Lung microvascular endothelial cell (primary cell): ENCODE measurements at regions not wholly inside any gene's neighbourhood (a gene's known extent, or its start where the extent isn't known, plus 50 kb on each side); places are given as distances from the start of the nearest gene placed in this dataset.

Experiments
- DNase-seq, 2 donors: peaks; one replicate each; pipeline versions ENCODE4 v3.0.0 to v3.0.0-alpha.2; 2010; ENCODE audit warnings: low read depth in 2 of 2

DNA sequence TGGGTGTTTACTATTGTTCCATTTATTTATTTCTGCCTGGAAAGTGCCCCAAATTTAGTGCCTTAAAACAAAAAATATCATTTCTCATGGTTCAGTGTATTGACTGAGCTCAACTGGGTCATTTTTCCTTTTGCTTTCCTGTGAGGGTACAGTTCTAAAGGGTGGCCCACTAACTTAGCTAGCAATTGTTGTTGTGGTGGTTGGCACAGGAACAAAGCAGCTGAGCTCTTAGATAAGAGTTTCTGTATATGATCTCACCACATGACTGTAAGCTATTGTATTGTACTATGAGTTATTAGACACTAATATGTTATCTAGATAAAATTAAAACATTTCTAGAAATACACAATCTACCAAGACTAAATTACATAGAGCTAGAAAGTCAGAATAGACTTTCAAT is 1283.7 kb downstream of the OTOL1 start:
- no peak for DNase-seq

GRCh38 chr3:162799910-162800309 is 1303.3 kb downstream of the OTOL1 start:
- DNase-seq: no peak

GRCh38 chr3:162802228-162802965 is 1305.8 kb downstream of the OTOL1 start:
- DNase-seq: no peak

GRCh38 chr3:162810776-162811175 is 1314.2 kb downstream of the OTOL1 start:
- DNase-seq: no peak

- DNase-seq: no peak
Observed at GRCh38 chr3:162842549-162843216, 1346.1 kb downstream of the OTOL1 start.

DNA sequence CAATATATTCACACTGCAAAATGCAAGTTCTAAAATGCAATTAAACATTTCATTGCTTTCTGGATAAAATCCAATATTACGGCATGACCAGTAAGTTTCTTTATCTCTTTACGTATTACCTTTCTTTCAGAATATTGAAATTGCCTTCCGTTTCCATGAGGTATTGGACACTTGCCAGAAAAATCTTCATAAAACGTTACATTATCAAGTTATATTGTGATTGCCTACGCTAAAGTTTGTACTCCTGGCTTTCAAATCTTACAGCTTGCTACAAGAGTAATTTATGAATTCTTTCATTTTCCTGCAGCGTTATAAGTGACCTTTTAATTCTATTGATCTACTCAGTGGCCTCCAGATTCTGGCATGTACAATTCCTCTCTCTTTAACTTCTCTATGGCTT is 1349.3 kb downstream of the OTOL1 start:
- no peak for DNase-seq

DNA sequence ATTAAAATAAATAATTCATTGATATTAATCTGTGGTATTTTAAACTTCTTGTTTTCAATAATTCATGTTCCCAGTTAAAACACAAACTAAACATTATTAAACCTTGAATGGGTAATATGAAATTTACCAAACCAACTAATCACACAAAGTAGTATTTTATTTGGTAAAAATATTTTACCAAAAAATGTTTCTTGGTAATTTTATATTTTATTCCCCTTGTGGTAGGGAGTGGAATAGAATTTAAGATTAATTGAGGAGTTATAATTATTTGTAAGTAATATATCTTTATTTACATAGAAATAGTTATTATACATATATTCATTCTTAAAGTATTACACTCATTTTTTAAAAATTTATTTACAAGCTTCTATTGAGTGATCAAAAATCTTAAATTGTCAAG is 1350.9 kb downstream of the OTOL1 start:
- DNase-seq: no peak

DNA sequence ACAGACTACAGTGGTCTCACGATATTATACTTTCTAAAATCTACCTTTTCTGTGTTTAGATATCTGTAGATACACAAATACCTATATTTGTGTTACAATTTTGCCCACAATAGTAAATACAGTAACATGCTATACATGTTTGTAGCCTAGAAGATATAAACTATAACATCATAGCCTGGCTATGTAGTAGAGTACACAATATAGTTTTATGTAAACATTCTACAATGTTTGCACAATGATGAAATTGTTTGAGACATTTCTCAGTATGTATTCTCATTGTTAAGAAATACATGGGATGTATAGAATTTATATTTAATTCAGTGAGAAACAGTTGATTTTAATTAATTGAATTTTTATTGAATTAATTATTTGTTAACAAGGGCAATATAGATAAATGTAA is 1367.0 kb downstream of the OTOL1 start:
- DNase-seq: no peak

DNA sequence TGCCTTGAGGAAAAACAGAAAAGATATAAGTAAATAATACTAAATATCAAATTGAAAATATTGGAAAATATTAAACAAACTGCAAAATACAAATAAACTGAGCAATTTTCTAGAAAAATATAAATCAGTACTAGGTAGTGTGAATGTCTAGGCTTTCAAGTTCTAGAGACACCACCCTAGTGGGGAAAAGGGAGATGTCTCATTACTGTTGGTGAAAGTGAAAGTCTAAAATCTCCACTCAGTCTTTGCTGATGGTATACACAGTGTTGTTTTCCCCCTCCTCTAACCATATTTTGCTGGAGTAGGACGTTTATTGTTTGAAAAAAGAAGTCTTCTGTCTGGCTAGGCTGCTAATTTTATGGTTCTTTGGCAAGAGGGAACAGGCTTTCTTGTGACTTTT is 1368.9 kb downstream of the OTOL1 start:
- no peak for DNase-seq

DNA sequence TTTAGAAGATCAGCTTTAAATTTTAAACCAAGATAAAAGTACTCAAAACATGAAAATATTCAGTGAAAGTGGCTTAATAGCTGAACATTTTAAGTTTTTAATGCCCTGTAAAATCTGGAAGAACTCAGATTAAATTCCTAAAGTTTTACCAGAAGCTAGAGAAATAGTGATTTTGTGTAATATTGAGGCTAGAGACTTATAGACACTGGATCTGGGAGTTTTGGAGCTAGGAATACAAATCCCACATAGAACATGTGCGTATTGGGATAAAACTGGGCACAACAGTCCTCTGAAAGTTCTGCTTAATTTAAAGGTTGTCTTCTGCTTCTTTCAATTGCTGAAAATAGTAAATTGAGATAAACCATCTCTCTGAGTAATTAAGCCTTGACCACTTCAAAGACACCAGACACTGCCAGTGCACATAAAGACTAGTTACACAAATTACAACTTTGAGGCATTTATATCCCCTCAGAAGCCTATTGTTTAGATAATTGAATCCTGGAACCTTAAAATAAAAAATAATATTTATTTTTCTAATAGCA is 1382.5 kb downstream of the OTOL1 start:
- DNase-seq: no peak

DNA sequence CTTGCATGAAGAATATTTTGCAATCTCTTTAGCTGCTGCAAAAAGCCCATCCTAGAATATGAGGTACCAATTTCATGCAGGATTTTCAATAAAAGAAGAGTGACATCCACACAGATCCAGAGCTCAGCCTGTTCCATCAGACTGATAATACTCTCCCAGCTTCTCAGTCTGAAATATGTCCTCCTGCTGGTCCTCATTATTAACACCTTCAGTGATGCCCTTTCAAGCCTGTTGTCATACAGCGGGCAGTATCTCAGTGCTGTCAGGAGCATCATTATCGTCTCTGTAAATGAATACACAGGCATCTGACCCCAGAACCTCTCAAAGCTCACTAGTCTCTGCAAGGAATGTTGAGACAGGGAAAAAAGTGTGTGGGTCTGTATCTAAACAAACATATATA is 1387.8 kb downstream of the OTOL1 start:
- no peak for DNase-seq

- no peak for DNase-seq
Observed at GRCh38 chr3:162892921-162893793, 1396.5 kb downstream of the OTOL1 start.

DNA sequence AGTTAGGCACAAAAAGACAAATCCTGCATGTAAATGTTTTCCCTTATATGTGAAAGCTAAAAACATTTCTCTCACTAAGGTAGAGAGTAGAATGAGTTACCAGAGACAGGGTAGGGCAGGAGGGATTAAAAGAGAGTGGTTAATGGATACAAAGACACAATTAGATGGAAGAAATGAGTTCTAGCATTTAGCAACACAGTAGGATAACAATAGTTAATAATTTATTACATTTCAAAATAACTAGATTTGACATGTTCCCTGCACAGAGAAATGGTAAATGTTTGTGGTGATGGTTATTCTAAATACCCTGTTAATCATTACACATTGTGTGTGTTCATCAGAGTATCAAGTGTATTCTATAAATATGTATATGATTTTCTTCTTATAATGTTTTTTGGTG is 1400.7 kb downstream of the OTOL1 start:
- no peak for DNase-seq

GRCh38 chr3:162932503-162932902 is 1435.9 kb downstream of the OTOL1 start:
- no peak for DNase-seq

GRCh38 chr3:162933656-162934055 is 1437.0 kb downstream of the OTOL1 start:
- no peak for DNase-seq

GRCh38 chr3:162936706-162937105 is 1440.1 kb downstream of the OTOL1 start:
- no peak for DNase-seq

- no peak for DNase-seq
Observed at GRCh38 chr3:162938083-162938482, 1441.5 kb downstream of the OTOL1 start.

- DNase-seq: no peak
Observed at GRCh38 chr3:162945626-162946025, 1449.0 kb downstream of the OTOL1 start.

GRCh38 chr3:162956711-162957110 is 1460.1 kb downstream of the OTOL1 start:
- no peak for DNase-seq

DNA sequence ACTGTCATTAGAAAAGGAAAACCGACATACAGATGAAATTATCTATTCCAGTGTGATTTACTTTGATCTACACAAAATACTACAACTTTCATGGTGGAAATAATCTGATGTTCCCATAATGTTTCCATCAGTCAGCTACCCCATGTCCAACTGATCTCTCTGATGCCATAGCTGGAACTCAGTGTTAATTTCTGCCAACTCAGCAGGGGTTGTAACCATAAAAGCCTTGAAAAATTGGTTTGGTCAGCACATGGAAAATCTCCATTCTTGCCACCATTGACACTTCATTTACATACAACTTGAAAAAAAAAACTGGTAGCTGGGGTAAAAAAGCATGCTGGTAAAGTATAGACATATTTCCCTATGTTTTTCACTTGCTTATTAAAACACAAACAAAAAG is 1463.7 kb downstream of the OTOL1 start:
- DNase-seq: no peak

- DNase-seq: no peak
Observed at GRCh38 chr3:162970292-162970691, 1473.7 kb downstream of the OTOL1 start.

DNA sequence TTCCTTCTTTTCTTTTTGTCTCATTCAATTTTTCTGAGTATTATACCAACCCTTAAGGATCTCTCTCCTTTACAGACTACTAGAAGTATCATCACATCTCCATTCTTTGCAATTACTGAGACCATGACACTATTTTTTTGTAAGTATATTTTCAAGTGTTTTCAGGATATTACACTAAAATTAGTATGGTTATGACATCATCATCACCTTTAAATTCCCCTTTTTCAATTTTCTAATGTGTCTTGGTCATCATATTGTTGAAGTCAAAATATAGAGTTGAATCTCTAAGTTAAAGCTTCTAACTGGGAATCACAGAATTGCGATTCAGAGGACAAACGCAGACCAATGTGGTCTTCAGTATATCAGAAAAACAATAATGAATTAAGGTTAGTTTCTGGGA is 1475.1 kb downstream of the OTOL1 start:
- DNase-seq: no peak
